Astrocyte (in vitro differentiated cells and primary cell): ENCODE measurements at regions not wholly inside any gene's neighbourhood (a gene's known extent, or its start where the extent isn't known, plus 50 kb on each side); places are given as distances from the start of the nearest gene placed in this dataset.

Experiments used
- DNase-seq: peaks from one replicate; pipeline ENCODE4 v3.0.0-alpha.2; 2010; ENCODE audit warnings: low read depth
- FAIRE-seq: peaks from 2 replicates; lab custom pipeline; 2011; peaks lifted over from hg19 to GRCh38; lab: Jason Lieb, UNC
- H2AFZ ChIP-seq: 2 replicates; pipeline ENCODE4 v1.6.0; 2012; ENCODE audit warnings: low read depth, low read length, inconsistent platforms
- H3K27ac ChIP-seq: 2 replicates; pipeline ENCODE4 v1.5.1; 2011; ENCODE audit warnings: low read depth, low read length, inconsistent platforms
- H3K27me3 ChIP-seq: 2 replicates; pipeline ENCODE4 v1.6.0; 2011; ENCODE audit warnings: low read length, inconsistent platforms; ENCODE audit not compliant: insufficient read depth
- H3K36me3 ChIP-seq: 2 replicates; pipeline ENCODE4 v1.5.1; 2011; ENCODE audit warnings: low read length, inconsistent platforms; ENCODE audit not compliant: insufficient read depth
- H3K4me1 ChIP-seq: 2 replicates; pipeline ENCODE4 v1.5.1; 2011; ENCODE audit warnings: low read length, inconsistent platforms; ENCODE audit not compliant: insufficient read depth
- H3K4me2 ChIP-seq: 2 replicates; pipeline ENCODE4 v1.6.0; 2012; ENCODE audit warnings: low read length, inconsistent platforms
- H3K4me3 ChIP-seq: 2 replicates; pipeline ENCODE4 v1.5.1; 2011; ENCODE audit warnings: low read depth, mild to moderate bottlenecking, low read length, inconsistent platforms; ENCODE audit not compliant: insufficient read depth
- H3K79me2 ChIP-seq: 2 replicates; pipeline ENCODE4 v1.6.0; 2012; ENCODE audit warnings: mild to moderate bottlenecking, low read length, inconsistent platforms; ENCODE audit not compliant: insufficient read depth
- H3K9ac ChIP-seq: 2 replicates; pipeline ENCODE4 v1.6.0; 2012; ENCODE audit warnings: mild to moderate bottlenecking, low read length, inconsistent platforms
- H3K9me3 ChIP-seq: 2 replicates; pipeline ENCODE4 v1.5.1; 2012; ENCODE audit warnings: low read depth, mild to moderate bottlenecking, low read length, inconsistent platforms; ENCODE audit not compliant: insufficient read depth
- H4K20me1 ChIP-seq: 2 replicates; pipeline ENCODE4 v1.6.0; 2012; ENCODE audit warnings: low read length, inconsistent platforms; ENCODE audit not compliant: insufficient read depth
- H3K27ac Mint-ChIP-seq: one replicate; pipeline ENCODE4 v1.8.0; 2021; ENCODE audit warnings: mild to moderate bottlenecking, mixed read lengths; ENCODE audit not compliant: unreplicated experiment
- H3K27me3 Mint-ChIP-seq: one replicate; pipeline ENCODE4 v1.8.0; 2021; ENCODE audit warnings: low read depth, mixed read lengths; ENCODE audit not compliant: unreplicated experiment
- H3K36me3 Mint-ChIP-seq: one replicate; pipeline ENCODE4 v1.8.0; 2021; ENCODE audit warnings: low read depth, mixed read lengths; ENCODE audit not compliant: unreplicated experiment
- H3K4me1 Mint-ChIP-seq: one replicate; pipeline ENCODE4 v1.8.0; 2021; ENCODE audit warnings: low read depth, mixed read lengths; ENCODE audit not compliant: unreplicated experiment
- H3K4me3 Mint-ChIP-seq: one replicate; pipeline ENCODE4 v1.8.0; 2021; ENCODE audit warnings: mild to moderate bottlenecking, moderate library complexity, mixed read lengths; ENCODE audit not compliant: unreplicated experiment
- H3K9me3 Mint-ChIP-seq: one replicate; pipeline ENCODE4 v1.8.0; 2021; ENCODE audit warnings: mild to moderate bottlenecking, mixed read lengths; ENCODE audit not compliant: unreplicated experiment
- EZH2 ChIP-seq: IDR thresholded peaks from 2 replicates; pipeline ENCODE4 v1.6.1; 2012; ENCODE audit warnings: mild to moderate bottlenecking, low read length, inconsistent platforms; ENCODE audit not compliant: insufficient read depth
- TF ChIP-seq, protein P1 (sequence below): IDR thresholded peaks from 2 replicates; pipeline ENCODE4 v1.5.1; 2011; ENCODE audit warnings: low read depth, mild to moderate bottlenecking, inconsistent platforms, low read length, moderate library complexity; ENCODE audit not compliant: insufficient read depth

- no peaks in the 10 kb centered on the region for H3K27me3 ChIP-seq
- Mint-ChIP-seq H3K4me3 (no peak overlapping the region), H3K9me3 (peaks cover 6% of the 10 kb centered on the region), H3K4me1 (peaks cover 12% of the 10 kb centered on the region), H3K36me3 (no peaks in the 10 kb centered on the region), H3K27me3 (peaks cover 14% of the 10 kb centered on the region), H3K27ac (no peak overlapping the region)
- no peak overlapping the region for H3K9ac ChIP-seq
- H3K4me3 ChIP-seq: no peak overlapping the region
- no peaks in the 10 kb centered on the region for H3K9me3 ChIP-seq
- no peak overlapping the region for H3K4me2 ChIP-seq
- H4K20me1 ChIP-seq: no peaks in the 10 kb centered on the region
- TF ChIP-seq, protein P1, sequence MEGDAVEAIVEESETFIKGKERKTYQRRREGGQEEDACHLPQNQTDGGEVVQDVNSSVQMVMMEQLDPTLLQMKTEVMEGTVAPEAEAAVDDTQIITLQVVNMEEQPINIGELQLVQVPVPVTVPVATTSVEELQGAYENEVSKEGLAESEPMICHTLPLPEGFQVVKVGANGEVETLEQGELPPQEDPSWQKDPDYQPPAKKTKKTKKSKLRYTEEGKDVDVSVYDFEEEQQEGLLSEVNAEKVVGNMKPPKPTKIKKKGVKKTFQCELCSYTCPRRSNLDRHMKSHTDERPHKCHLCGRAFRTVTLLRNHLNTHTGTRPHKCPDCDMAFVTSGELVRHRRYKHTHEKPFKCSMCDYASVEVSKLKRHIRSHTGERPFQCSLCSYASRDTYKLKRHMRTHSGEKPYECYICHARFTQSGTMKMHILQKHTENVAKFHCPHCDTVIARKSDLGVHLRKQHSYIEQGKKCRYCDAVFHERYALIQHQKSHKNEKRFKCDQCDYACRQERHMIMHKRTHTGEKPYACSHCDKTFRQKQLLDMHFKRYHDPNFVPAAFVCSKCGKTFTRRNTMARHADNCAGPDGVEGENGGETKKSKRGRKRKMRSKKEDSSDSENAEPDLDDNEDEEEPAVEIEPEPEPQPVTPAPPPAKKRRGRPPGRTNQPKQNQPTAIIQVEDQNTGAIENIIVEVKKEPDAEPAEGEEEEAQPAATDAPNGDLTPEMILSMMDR: no peak
- no peak for TF ChIP-seq EZH2
- DNase-seq (no peak), FAIRE-seq (no peak)
- H3K4me1 ChIP-seq: no peaks in the 10 kb centered on the region
- H2AFZ ChIP-seq: no peak overlapping the region
- H3K36me3 ChIP-seq: no peaks in the 10 kb centered on the region
- H3K79me2 ChIP-seq: no peaks in the 10 kb centered on the region
- no peak overlapping the region for H3K27ac ChIP-seq
These were observed 108.2 kb downstream of the NPIPB5 start for GRCh38 chr16:22618842-22619241.

DNA sequence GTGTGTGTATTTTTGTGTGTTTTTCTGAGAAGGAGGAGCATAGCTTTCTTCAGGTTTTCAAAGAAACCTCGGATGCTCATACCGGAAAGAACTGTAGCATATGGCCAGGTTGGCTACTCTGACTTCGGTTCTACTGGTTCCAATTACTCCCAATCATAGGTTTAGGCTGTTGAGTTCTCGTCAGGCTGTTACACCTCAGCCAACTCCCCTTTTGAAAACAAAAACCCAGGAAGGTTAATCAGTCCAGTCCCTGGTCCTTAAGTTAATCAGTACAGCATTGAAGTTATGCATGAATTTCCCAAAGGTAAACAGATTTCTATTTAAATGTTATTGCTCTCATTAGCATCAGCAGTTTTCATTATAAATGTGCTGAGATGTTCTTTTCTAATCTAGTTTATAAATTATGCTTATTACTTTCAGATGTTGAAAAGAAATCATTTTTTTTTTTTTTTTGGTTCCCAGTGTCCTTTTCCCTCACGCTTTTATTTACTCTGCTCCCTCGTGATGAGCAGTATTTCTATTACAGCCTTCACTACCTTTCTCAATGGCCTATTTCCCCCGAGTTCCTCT, 111.0 kb downstream of the NPIPB5 start:
- Histone ChIP-seq H3K4me3 (no peak overlapping the region), H3K4me1 (no peaks in the 10 kb centered on the region), H3K9ac (no peak overlapping the region), H3K4me2 (no peak overlapping the region), H2AFZ (no peak overlapping the region), H3K36me3 (no peaks in the 10 kb centered on the region), H4K20me1 (no peaks in the 10 kb centered on the region), H3K9me3 (no peaks in the 10 kb centered on the region), H3K27ac (no peak overlapping the region), H3K79me2 (no peaks in the 10 kb centered on the region), H3K27me3 (no peaks in the 10 kb centered on the region)
- H3K27ac Mint-ChIP-seq: no peak overlapping the region
- H3K4me3 Mint-ChIP-seq: no peak overlapping the region
- DNase-seq (no peak), FAIRE-seq (no peak)
- TF ChIP-seq EZH2: no peak
- TF ChIP-seq, protein P1: no peak
- peaks cover 14% of the 10 kb centered on the region for H3K27me3 Mint-ChIP-seq
- H3K4me1 Mint-ChIP-seq: no peaks in the 10 kb centered on the region
- no peaks in the 10 kb centered on the region for H3K36me3 Mint-ChIP-seq
- H3K9me3 Mint-ChIP-seq: no peaks in the 10 kb centered on the region

- Histone ChIP-seq H3K79me2 (no peaks in the 10 kb centered on the region), H3K27ac (no peak overlapping the region), H3K9ac (no peak overlapping the region), H3K9me3 (no peaks in the 10 kb centered on the region), H3K4me2 (no peak overlapping the region), H3K36me3 (no peaks in the 10 kb centered on the region), H3K27me3 (no peaks in the 10 kb centered on the region), H2AFZ (no peak overlapping the region), H3K4me1 (no peaks in the 10 kb centered on the region), H3K4me3 (no peak overlapping the region), H4K20me1 (no peaks in the 10 kb centered on the region)
- no peak for TF ChIP-seq EZH2
- TF ChIP-seq, protein P1: no peak
- Mint-ChIP-seq H3K4me3 (no peak overlapping the region), H3K9me3 (no peaks in the 10 kb centered on the region), H3K27ac (no peak overlapping the region), H3K36me3 (no peaks in the 10 kb centered on the region), H3K27me3 (peaks cover 11% of the 10 kb centered on the region), H3K4me1 (no peaks in the 10 kb centered on the region)
- FAIRE-seq: no peak
- DNase-seq: no peak
These were observed 112.0 kb downstream of the NPIPB5 start for GRCh38 chr16:22622703-22623102.
